ENCODE measurements at regions not wholly inside any gene's neighbourhood (a gene's known extent, or its start where the extent isn't known, plus 50 kb on each side); places are given as distances from the start of the nearest gene placed in this dataset.

- H3K36me3 ChIP-seq: no peaks in the 10 kb centered on the region
- no peaks in the 10 kb centered on the region for H3K9me3 ChIP-seq
- H3K4me3 ChIP-seq (ENCODE audit: low read depth, low read length): no peak overlapping the region
- no peaks in the 10 kb centered on the region for H3K27me3 ChIP-seq
- TF ChIP-seq CTCF (IDR thresholded peaks at IDR 0.05; ENCODE audit: low read depth, low read length): no peak
- no peak for DNase-seq
- H3K4me1 ChIP-seq: no peaks in the 10 kb centered on the region
These were observed 489.3 kb downstream of the PIK3C3 start for GRCh38 chr18:42444349-42444748.

- H3K4me1 ChIP-seq: no peaks in the 10 kb centered on the region
- no peaks in the 10 kb centered on the region for H3K9me3 ChIP-seq
- TF ChIP-seq CTCF (IDR thresholded peaks at IDR 0.05; ENCODE audit: low read depth, low read length): no peak
- H3K27me3 ChIP-seq: no peaks in the 10 kb centered on the region
- no peak for DNase-seq
- H3K4me3 ChIP-seq (ENCODE audit: low read depth, low read length): no peak overlapping the region
- H3K36me3 ChIP-seq: no peaks in the 10 kb centered on the region
These were observed 490.3 kb downstream of the PIK3C3 start for GRCh38 chr18:42445359-42445758.

- no peak for TF ChIP-seq CTCF (IDR thresholded peaks at IDR 0.05; ENCODE audit: low read depth, low read length)
- no peaks in the 10 kb centered on the region for H3K36me3 ChIP-seq
- no peaks in the 10 kb centered on the region for H3K27me3 ChIP-seq
- no peaks in the 10 kb centered on the region for H3K4me1 ChIP-seq
- H3K9me3 ChIP-seq: no peaks in the 10 kb centered on the region
- DNase-seq: no peak
- H3K4me3 ChIP-seq (ENCODE audit: low read depth, low read length): no peak overlapping the region
These were observed 491.2 kb downstream of the PIK3C3 start for GRCh38 chr18:42446195-42446594.

- no peaks in the 10 kb centered on the region for H3K4me1 ChIP-seq
- no peaks in the 10 kb centered on the region for H3K9me3 ChIP-seq
- no peaks in the 10 kb centered on the region for H3K36me3 ChIP-seq
- no peak overlapping the region for H3K4me3 ChIP-seq (ENCODE audit: low read depth, low read length)
- DNase-seq: no peak
- no peaks in the 10 kb centered on the region for H3K27me3 ChIP-seq
- TF ChIP-seq CTCF (IDR thresholded peaks at IDR 0.05; ENCODE audit: low read depth, low read length): no peak
These were observed 492.7 kb downstream of the PIK3C3 start for GRCh38 chr18:42447688-42448087.

DNA sequence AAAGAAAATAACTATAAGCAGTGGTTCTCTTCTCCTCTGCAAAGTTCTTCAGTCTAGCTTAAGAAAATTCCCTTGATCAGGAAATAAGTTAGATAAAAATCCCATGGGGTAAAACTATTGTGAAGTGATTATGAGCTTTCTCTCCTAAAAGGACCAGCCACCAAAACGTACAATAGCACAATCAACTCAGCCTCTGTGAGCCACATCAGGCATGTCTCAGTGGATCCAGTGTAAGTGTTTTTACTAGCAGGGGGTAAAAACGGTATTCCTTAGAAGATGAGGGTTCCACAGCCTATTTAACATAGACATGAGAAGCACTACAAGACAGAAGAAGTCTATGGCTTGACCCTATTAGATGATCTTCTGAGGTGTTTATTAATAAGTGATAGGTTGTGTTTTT is 503.2 kb downstream of the PIK3C3 start:
- Histone ChIP-seq H3K36me3 (no peaks in the 10 kb centered on the region), H3K27me3 (no peaks in the 10 kb centered on the region), H3K4me1 (no peaks in the 10 kb centered on the region), H3K4me3 (ENCODE audit: low read depth, low read length) (no peak overlapping the region), H3K9me3 (no peaks in the 10 kb centered on the region)
- TF ChIP-seq CTCF (IDR thresholded peaks at IDR 0.05; ENCODE audit: low read depth, low read length): no peak
- no peak for DNase-seq

- H3K4me1 ChIP-seq: no peaks in the 10 kb centered on the region
- no peak for TF ChIP-seq CTCF (IDR thresholded peaks at IDR 0.05; ENCODE audit: low read depth, low read length)
- DNase-seq: peak; percentile 4
- no peaks in the 10 kb centered on the region for H3K9me3 ChIP-seq
- no peaks in the 10 kb centered on the region for H3K36me3 ChIP-seq
- H3K4me3 ChIP-seq (ENCODE audit: low read depth, low read length): no peak overlapping the region
- no peaks in the 10 kb centered on the region for H3K27me3 ChIP-seq
These were observed 504.8 kb downstream of the PIK3C3 start for GRCh38 chr18:42459873-42460272.

Data from BE2C (cell line).